OCI-M1 (cell line): ENCODE measurements at regions not wholly inside any gene's neighbourhood (a gene's known extent, or its start where the extent isn't known, plus 50 kb on each side); places are given as distances from the start of the nearest gene placed in this dataset.
"Not testable (repeated sequence)": the region's sequence is repeated elsewhere in the genome, so short reads cannot be mapped to it uniquely, and the experiment has no call there.

Source experiments
- DNase-seq: peaks from one replicate; lab custom pipeline; 2025; lab: John Stamatoyannopoulos, UW

- DNase-seq = peak; percentile 56
Observed at GRCh38 chr11:7143908-7144307, 55.1 kb downstream of the RBMXL2 start.

GRCh38 chr11:7150104-7150503 lies 61.3 kb downstream of the RBMXL2 start:
- DNase-seq = not testable (repeated sequence)

GRCh38 chr11:7154881-7155361 lies 66.1 kb downstream of the RBMXL2 start:
- DNase-seq = peak; percentile 84

GRCh38 chr11:7160814-7161489 lies 72.2 kb downstream of the RBMXL2 start:
- no peak for DNase-seq

- no peak for DNase-seq
Observed at GRCh38 chr11:7165911-7166310, 77.1 kb downstream of the RBMXL2 start.

- DNase-seq = no peak
Observed at GRCh38 chr11:7167976-7168740, 79.4 kb downstream of the RBMXL2 start.

GRCh38 chr11:7168741-7168990 lies 79.9 kb downstream of the RBMXL2 start:
- no peak for DNase-seq

- DNase-seq = no peak
Observed at GRCh38 chr11:7170431-7170830, 81.3 kb upstream of the SYT9 start.

GRCh38 chr11:7175007-7175406 lies 76.7 kb upstream of the SYT9 start:
- no peak for DNase-seq

- DNase-seq = no peak
Observed at GRCh38 chr11:7186190-7186589, 65.5 kb upstream of the SYT9 start.

- DNase-seq = no peak
Observed at GRCh38 chr11:7186676-7187075, 65.0 kb upstream of the SYT9 start.

GRCh38 chr11:7192785-7193184 lies 58.9 kb upstream of the SYT9 start:
- DNase-seq = not testable (repeated sequence)

GRCh38 chr11:7196396-7197146 lies 55.1 kb upstream of the SYT9 start:
- no peak for DNase-seq

- no peak for DNase-seq
Observed at GRCh38 chr11:7197469-7197868, 54.2 kb upstream of the SYT9 start.
